Vagina (tissue), 2 donors: ENCODE measurements at regions not wholly inside any gene's neighbourhood (a gene's known extent, or its start where the extent isn't known, plus 50 kb on each side); places are given as distances from the start of the nearest gene placed in this dataset.

Experiments used
- DNase-seq, 2 donors: peaks; one replicate each; pipeline ENCODE4 v3.0.0-alpha.2; 2017; ENCODE audit errors: extremely low spot score in 2 of 2
- H3K27ac ChIP-seq: fragments of 200-600 bp; sonication (generic); one replicate; pipeline ENCODE4 v1.5.1; 2019
- H3K27me3 ChIP-seq: fragments of 200-600 bp; sonication (generic); one replicate; pipeline ENCODE4 v1.5.1; 2019
- H3K36me3 ChIP-seq, 2 donors: fragments of 200-600 bp; sonication (generic); one replicate each; pipeline ENCODE4 v1.5.1; 2017 to 2019
- H3K4me1 ChIP-seq: fragments of 200-600 bp; sonication (generic); one replicate; pipeline ENCODE4 v1.5.1; 2019
- H3K4me3 ChIP-seq, 2 donors: fragments of 200-600 bp; sonication (generic); 1 replicate in 1 of 2; 2 replicates in 1 of 2; pipeline ENCODE4 v1.5.1; 2016 to 2019
- H3K9me3 ChIP-seq: fragments of 200-600 bp; sonication (generic); one replicate; pipeline ENCODE4 v1.5.1; 2019
- CTCF ChIP-seq, 3 experiments: fragments of 450-650 bp in 2 of 3; fragments of 200-600 bp in 1 of 3; sonication (generic) in 1 of 3; IDR thresholded peaks; one replicate each; pipeline ENCODE4 v1.5.1; 2017 to 2019; ENCODE audit warnings: antibody characterized with exemption in 3 of 3, mild to moderate bottlenecking in 2 of 3, moderate library complexity in 2 of 3
- POLR2A ChIP-seq, 2 donors: fragments of 450-650 bp; IDR thresholded peaks; one replicate each; pipeline ENCODE4 v1.6.1; 2017; ENCODE audit warnings: antibody characterized with exemption in 2 of 2, mild to moderate bottlenecking in 2 of 2, moderate library complexity in 2 of 2
- POLR2AphosphoS5 ChIP-seq, 2 donors: sonication (generic); formaldehyde crosslinking; IDR thresholded peaks; one replicate each; pipeline ENCODE4 v1.9.0; 2017; ENCODE audit warnings: antibody characterized with exemption in 2 of 2, mild to moderate bottlenecking in 2 of 2, low read depth in 1 of 2; ENCODE audit not compliant: insufficient read depth in 1 of 2
- intact Hi-C: fragments of 100-400 bp; cut with DNase I; formaldehyde crosslinking; loops from one replicate; pipeline ENCODE4 v1.15.1; 2023

DNA sequence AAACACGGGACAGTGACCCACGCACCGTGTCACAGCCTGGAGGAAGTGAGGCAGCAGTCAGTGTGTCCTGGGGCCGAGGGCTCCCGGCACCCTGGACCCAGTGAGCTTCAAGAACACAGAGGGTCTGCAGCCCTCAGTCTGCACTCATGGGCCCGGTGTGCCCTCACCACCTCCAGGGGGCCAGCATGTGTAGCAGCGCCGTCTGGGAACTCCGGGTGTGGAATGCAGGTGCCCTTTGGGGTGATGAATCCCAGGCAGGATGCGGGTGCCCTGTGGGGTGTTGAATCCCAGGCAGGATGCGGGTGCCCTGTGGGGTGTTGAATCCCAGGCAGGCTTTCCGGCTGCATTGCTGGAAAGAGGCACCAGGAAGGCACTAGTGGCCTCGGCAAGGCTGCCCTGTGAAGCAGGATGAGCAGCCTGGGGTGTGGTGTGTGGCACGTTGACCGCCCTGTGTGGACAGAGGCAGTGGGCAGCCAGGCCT lies 1399.9 kb downstream of the BRD1 start:
- intact Hi-C loops: no loop called here
- no peak for DNase-seq
- TF ChIP-seq CTCF (IDR thresholded peaks at IDR 0.05): no peak
- TF ChIP-seq POLR2A (IDR thresholded peaks at IDR 0.05): no peak
- no peaks in the 10 kb centered on the region for H3K9me3 ChIP-seq
- H3K27me3 ChIP-seq: no peaks in the 10 kb centered on the region
- no peaks in the 10 kb centered on the region for H3K36me3 ChIP-seq
- H3K4me3 ChIP-seq: no peak overlapping the region
- no peaks in the 10 kb centered on the region for H3K4me1 ChIP-seq
- H3K27ac ChIP-seq: no peak overlapping the region

DNA sequence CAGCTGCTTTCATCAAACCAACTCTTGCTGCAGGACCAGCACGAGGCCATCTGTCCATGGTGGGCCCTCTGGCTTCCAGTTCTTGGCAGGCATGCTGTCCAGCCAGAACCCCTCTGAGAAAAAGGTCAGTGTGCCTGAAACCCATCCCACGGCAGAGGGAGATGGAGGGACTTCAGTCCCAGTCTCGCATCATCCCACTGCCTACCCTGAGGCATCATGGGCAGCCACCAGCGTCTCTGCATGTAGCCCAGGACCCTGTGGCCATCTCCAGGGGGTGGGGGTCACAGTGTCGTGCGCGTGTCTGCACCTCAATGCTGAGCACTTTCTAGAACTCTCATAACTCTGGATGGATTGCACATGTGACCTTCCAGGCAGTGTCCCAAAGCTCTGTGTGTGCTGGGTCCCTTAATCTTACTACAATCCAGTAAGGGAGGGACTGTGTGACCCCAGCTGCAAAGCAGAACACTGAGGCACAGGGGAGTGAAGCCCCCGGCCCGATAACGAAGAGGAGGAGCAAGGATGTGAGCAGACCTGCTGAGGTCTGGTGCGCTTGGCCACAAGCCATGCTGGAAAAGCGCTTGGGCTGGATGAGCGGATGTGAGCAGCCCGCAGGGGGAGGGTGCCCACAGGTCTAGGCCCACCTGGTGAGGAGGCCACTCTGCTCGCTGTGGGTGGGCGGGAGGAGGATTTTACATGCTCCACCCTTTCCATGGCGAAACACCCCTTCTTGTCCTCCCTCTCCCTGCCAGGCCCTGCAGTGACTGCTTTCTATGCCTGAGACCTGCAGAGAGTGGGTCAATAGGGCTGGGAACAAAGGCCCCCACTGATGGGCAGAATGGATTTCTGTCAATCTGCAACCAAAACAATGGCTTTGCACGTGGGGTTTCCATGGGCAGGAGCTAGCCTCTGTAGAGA lies 1401.0 kb downstream of the BRD1 start:
- Histone ChIP-seq H3K27ac (no peak overlapping the region), H3K4me1 (no peaks in the 10 kb centered on the region), H3K9me3 (no peaks in the 10 kb centered on the region), H3K4me3 (no peak overlapping the region), H3K27me3 (no peaks in the 10 kb centered on the region), H3K36me3 (no peaks in the 10 kb centered on the region)
- intact Hi-C loops: no loop called here
- TF ChIP-seq POLR2AphosphoS5 (IDR thresholded peaks at IDR 0.05; ENCODE audit: insufficient read depth in 1 of 2, low read depth in 1 of 2) (no peak), CTCF (IDR thresholded peaks at IDR 0.05) (no peak), POLR2A (IDR thresholded peaks at IDR 0.05) (no peak)
- DNase-seq: no peak

- no peak overlapping the region for H3K4me3 ChIP-seq
- H3K9me3 ChIP-seq: no peaks in the 10 kb centered on the region
- no peak overlapping the region for H3K27ac ChIP-seq
- no peak for DNase-seq
- H3K4me1 ChIP-seq: no peaks in the 10 kb centered on the region
- intact Hi-C loops: no loop called here
- no peaks in the 10 kb centered on the region for H3K36me3 ChIP-seq
- H3K27me3 ChIP-seq: no peaks in the 10 kb centered on the region
- no peak for TF ChIP-seq POLR2A (IDR thresholded peaks at IDR 0.05)
- no peak for TF ChIP-seq POLR2AphosphoS5 (IDR thresholded peaks at IDR 0.05; ENCODE audit: insufficient read depth in 1 of 2, low read depth in 1 of 2)
- TF ChIP-seq CTCF (IDR thresholded peaks at IDR 0.05): no peak
These were observed 1402.0 kb downstream of the BRD1 start for GRCh38 chr22:48425641-48426040.

DNA sequence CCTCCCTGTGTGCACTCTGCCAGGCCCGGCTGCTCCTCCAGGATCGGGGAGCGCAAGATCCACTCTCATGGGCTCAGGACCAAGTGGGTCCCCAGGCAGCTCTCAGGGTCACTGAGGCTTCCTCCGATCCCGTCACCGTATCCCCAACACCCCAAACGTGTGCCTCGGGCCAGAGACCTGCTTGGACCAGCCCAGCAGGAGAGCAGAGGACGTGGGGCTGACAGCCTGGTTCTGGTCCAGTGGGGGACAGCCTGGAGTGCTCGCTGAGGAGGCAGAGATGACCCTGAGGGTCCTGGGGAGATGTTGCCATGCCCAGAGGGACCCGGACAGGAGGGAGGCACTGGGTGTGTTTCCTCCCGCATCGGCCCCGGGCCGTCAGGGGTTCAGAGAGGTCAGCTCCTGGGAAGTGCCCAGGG lies 1402.6 kb downstream of the BRD1 start:
- H3K4me3 ChIP-seq: no peak overlapping the region
- H3K27me3 ChIP-seq: no peaks in the 10 kb centered on the region
- intact Hi-C loops: no loop called here
- DNase-seq: no peak
- no peak overlapping the region for H3K27ac ChIP-seq
- H3K4me1 ChIP-seq: no peaks in the 10 kb centered on the region
- TF ChIP-seq CTCF (IDR thresholded peaks at IDR 0.05): no peak
- TF ChIP-seq POLR2AphosphoS5 (IDR thresholded peaks at IDR 0.05; ENCODE audit: insufficient read depth in 1 of 2, low read depth in 1 of 2): no peak
- TF ChIP-seq POLR2A (IDR thresholded peaks at IDR 0.05): no peak
- no peaks in the 10 kb centered on the region for H3K9me3 ChIP-seq
- no peaks in the 10 kb centered on the region for H3K36me3 ChIP-seq

GRCh38 chr22:48424661-48425060 lies 1403.0 kb downstream of the BRD1 start:
- H3K4me1 ChIP-seq: no peaks in the 10 kb centered on the region
- H3K36me3 ChIP-seq: no peaks in the 10 kb centered on the region
- intact Hi-C loops: no loop called here
- H3K4me3 ChIP-seq: no peak overlapping the region
- no peak overlapping the region for H3K27ac ChIP-seq
- no peak for DNase-seq
- H3K9me3 ChIP-seq: no peaks in the 10 kb centered on the region
- no peaks in the 10 kb centered on the region for H3K27me3 ChIP-seq
- TF ChIP-seq POLR2AphosphoS5 (IDR thresholded peaks at IDR 0.05; ENCODE audit: insufficient read depth in 1 of 2, low read depth in 1 of 2) (no peak), POLR2A (IDR thresholded peaks at IDR 0.05) (no peak), CTCF (IDR thresholded peaks at IDR 0.05) (no peak)
